ENCODE measurements at regions not wholly inside any gene's neighbourhood (a gene's known extent, or its start where the extent isn't known, plus 50 kb on each side); places are given as distances from the start of the nearest gene placed in this dataset.

- DNase-seq (ENCODE audit: low read depth): no peak
Observed at GRCh38 chr13:33519561-33520467, 234.3 kb upstream of the STARD13 start.

DNA sequence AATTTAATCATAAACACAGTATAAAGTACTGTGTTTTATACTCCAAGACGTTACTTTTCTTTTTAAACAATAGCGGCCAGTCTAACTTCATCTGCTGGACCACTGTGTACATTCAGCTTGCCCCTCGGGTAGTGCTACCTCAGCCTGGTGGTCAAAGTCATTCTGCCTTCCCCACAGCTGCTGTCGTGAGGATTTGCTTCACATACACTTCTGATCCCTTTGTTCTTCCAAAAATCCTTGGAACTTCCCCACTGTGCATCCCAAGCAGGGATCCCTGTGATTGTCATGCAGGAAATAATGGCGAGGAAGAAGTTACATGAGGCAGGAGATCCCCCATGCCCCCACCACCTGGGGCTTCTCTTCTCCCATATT, 234.9 kb upstream of the STARD13 start:
- no peak for DNase-seq (ENCODE audit: low read depth)

DNA sequence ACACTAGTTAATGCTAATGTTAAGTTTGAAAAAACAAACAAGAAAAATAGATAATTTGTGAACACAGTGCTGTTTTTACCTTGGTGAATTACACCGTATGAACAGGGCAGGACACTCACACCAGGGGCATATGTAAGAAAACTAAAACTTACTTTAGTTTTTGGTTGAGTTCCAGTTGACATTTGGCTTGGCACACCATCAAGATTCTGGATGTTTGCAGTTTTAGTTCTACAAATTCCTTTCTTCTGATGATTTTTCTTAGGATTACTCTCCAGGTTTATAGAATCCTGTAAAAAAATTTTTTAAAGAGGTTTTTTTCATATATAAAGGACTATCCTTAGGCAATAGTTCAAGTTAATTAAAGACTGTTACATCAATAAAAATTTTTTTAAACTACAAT, 238.5 kb upstream of the STARD13 start:
- DNase-seq (ENCODE audit: low read depth): no peak

DNA sequence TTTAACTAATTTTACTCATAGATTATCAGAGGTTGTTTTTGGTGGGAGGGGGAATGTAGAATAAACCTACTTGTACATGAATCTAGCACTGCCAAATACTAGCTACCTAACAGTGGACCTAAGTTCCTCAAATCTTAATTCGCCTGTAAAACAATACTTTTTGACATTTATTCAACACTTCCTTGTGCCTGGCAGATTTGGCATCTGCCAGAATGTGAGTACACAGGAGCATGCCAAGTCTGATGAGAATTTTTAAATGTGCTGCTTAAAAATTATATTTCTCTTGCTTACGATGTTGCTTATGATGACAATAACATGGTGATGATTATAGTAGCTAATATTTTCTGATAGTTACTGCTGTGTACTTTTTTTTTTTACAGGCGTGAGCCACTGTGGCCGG, 240.2 kb upstream of the STARD13 start:
- DNase-seq (ENCODE audit: low read depth): no peak

DNA sequence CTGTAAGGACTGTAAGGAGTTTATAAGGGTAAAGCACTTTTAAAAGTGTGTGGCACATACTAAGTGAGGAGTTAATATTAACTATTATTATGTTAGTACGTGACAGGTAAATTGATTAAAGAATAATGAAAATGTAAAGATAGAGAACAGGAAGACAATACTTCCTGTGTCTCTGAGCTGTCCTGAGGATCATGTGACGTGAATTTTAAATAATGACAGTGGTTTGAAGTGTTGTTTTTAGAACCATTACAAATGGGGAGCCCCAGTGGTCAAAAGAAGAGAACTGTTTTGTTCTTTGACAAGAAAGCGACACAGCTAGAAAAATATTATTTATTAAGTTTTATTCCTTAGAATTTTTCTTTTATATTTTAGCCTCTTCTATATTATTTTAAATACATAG, 241.2 kb upstream of the STARD13 start:
- DNase-seq (ENCODE audit: low read depth): no peak

GRCh38 chr13:33528896-33529295, 243.3 kb upstream of the STARD13 start:
- no peak for DNase-seq (ENCODE audit: low read depth)

DNA sequence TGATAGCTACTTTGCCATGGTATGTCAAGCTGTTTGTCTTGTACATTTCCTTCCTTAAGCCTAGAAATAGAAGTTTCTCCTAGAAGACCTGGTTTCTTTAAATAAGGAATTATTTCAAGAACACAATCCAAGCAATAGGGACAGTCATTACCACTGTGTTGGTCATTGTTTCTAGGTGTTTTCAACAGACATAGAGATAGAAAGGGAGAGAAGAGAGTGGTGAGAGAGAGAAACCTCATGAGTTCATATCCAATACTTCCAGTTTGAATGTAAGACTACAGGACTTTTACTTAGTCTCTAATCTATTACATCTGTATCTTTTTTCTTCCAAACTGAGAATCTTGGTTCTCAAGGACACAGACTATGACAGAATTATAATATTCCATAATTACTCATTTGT, 245.9 kb upstream of the STARD13 start:
- no peak for DNase-seq (ENCODE audit: low read depth)

- no peak for DNase-seq (ENCODE audit: low read depth)
Observed at GRCh38 chr13:33535061-33535460, 249.5 kb upstream of the STARD13 start.

GRCh38 chr13:33536601-33537000, 251.0 kb upstream of the STARD13 start:
- DNase-seq (ENCODE audit: low read depth): no peak

GRCh38 chr13:33537026-33537425, 251.5 kb upstream of the STARD13 start:
- DNase-seq (ENCODE audit: low read depth): no peak

- no peak for DNase-seq (ENCODE audit: low read depth)
Observed at GRCh38 chr13:33537676-33538075, 252.1 kb upstream of the STARD13 start.

GRCh38 chr13:33541456-33541855, 255.9 kb upstream of the STARD13 start:
- no peak for DNase-seq (ENCODE audit: low read depth)

GRCh38 chr13:33541962-33542308, 256.4 kb upstream of the STARD13 start:
- DNase-seq (ENCODE audit: low read depth): no peak

- peak; percentile 99 for DNase-seq (ENCODE audit: low read depth)
Observed at GRCh38 chr13:33542309-33543088, 256.9 kb upstream of the STARD13 start.

GRCh38 chr13:33543089-33543459, 257.5 kb upstream of the STARD13 start:
- DNase-seq (ENCODE audit: low read depth): no peak

- no peak for DNase-seq (ENCODE audit: low read depth)
Observed at GRCh38 chr13:33543631-33544265, 258.2 kb upstream of the STARD13 start.

DNA sequence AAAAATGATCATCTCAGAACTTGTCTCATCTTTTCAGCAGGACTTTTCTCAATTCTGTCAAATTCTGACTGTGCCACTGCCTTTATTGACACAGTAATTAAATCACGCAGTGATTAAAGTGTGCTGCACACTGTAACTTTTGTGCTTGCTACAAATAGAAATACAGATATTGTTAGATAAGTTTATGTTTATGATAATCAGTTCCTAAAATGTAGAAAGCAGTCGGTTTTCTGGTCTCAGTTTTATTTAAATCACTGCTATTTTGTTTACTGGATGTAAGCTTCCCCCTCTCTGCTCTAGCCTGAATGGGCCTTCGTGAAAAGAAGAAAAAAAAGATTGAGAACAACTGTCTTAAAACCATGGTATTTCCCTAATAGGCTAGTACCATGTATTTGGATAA, 258.8 kb upstream of the STARD13 start:
- no peak for DNase-seq (ENCODE audit: low read depth)

GRCh38 chr13:33545492-33545891, 259.9 kb upstream of the STARD13 start:
- no peak for DNase-seq (ENCODE audit: low read depth)

DNA sequence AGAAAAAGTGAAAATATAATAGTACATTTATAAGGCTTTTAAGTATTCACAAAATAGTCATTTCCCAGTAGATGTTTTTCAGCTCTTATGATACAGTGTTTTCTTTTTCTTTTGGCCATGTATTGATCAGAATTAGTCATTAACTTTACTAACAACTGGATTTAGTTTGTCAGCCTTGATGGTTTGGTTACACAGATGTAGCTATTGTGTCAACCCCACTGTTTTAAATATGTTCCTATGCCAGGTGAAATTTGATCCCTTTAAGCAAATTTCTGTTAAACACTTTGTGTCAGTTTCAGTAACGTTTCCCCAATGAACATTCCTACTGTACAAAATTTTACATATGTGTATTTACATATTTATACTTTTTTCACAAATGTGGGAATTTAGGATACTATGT, 261.5 kb upstream of the STARD13 start:
- DNase-seq (ENCODE audit: low read depth): no peak

- DNase-seq (ENCODE audit: low read depth): no peak
Observed at GRCh38 chr13:33548069-33548468, 262.5 kb upstream of the STARD13 start.

GRCh38 chr13:33550276-33550675, 264.7 kb upstream of the STARD13 start:
- no peak for DNase-seq (ENCODE audit: low read depth)

GRCh38 chr13:33550885-33551284, 265.3 kb upstream of the STARD13 start:
- no peak for DNase-seq (ENCODE audit: low read depth)

All from activated T-helper 9 cell treated with anti-CD3 and anti-CD28 coated beads, Interleukin-2, amount 50 U/mL, for 16 hours (primary cell).